IMR-90 (cell line): ENCODE measurements at regions not wholly inside any gene's neighbourhood (a gene's known extent, or its start where the extent isn't known, plus 50 kb on each side); places are given as distances from the start of the nearest gene placed in this dataset.

ENCODE experiments used
- CTCF ChIP-seq: conservative IDR thresholded peaks from 2 replicates; pipeline ENCODE4 v1.5.1; 2012; ENCODE audit warnings: mild to moderate bottlenecking, low read depth, low read length, improper control_type of control experiment
- NFE2L2 ChIP-seq: fragments of 150-350 bp; IDR thresholded peaks from 2 replicates; pipeline ENCODE4 v1.6.1; 2016; ENCODE audit warnings: low read depth, mild to moderate bottlenecking, low read length
- POLR2A ChIP-seq: IDR thresholded peaks from 2 replicates; pipeline ENCODE4 v1.6.1; 2012; ENCODE audit warnings: mild to moderate bottlenecking, low read depth, low read length
- TF ChIP-seq, protein P1 (sequence below): fragments of 150-350 bp; IDR thresholded peaks from 2 replicates; pipeline ENCODE4 v1.6.1; 2016; ENCODE audit warnings: low read depth, mild to moderate bottlenecking, low read length, moderate library complexity, borderline replicate concordance

GRCh38 chr14:94702629-94703028 is 67.3 kb downstream of the GSC start:
- TF ChIP-seq CTCF (no peak), POLR2A (no peak), NFE2L2 (no peak)
- TF ChIP-seq, protein P1, sequence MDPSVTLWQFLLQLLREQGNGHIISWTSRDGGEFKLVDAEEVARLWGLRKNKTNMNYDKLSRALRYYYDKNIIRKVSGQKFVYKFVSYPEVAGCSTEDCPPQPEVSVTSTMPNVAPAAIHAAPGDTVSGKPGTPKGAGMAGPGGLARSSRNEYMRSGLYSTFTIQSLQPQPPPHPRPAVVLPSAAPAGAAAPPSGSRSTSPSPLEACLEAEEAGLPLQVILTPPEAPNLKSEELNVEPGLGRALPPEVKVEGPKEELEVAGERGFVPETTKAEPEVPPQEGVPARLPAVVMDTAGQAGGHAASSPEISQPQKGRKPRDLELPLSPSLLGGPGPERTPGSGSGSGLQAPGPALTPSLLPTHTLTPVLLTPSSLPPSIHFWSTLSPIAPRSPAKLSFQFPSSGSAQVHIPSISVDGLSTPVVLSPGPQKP = no peak
